ENCODE measurements at regions not wholly inside any gene's neighbourhood (a gene's known extent, or its start where the extent isn't known, plus 50 kb on each side); places are given as distances from the start of the nearest gene placed in this dataset.

- DNase-seq (ENCODE audit: extremely low spot score) = no peak
- ChIA-PET POLR2A (no interaction called here), CTCF (no interaction called here)
- TF ChIP-seq SP1 (IDR thresholded peaks at IDR 0.05) (no peak), L3MBTL2 (conservative IDR thresholded peaks at IDR 0.05) (no peak), NFRKB (IDR thresholded peaks at IDR 0.05) (no peak), HDGF (IDR thresholded peaks at IDR 0.05; ENCODE audit: borderline replicate concordance) (no peak), LEF1 (IDR thresholded peaks at IDR 0.05; ENCODE audit: borderline replicate concordance) (no peak), ZNF384 (IDR thresholded peaks at IDR 0.05) (no peak), FOXM1 (IDR thresholded peaks at IDR 0.05; ENCODE audit: borderline replicate concordance) (no peak), SUZ12 (IDR thresholded peaks at IDR 0.05) (no peak), FOXA1 (IDR thresholded peaks at IDR 0.05) (no peak), PKNOX1 (IDR thresholded peaks at IDR 0.05) (no peak), TARDBP (IDR thresholded peaks at IDR 0.05) (no peak), CTBP1 (IDR thresholded peaks at IDR 0.05; ENCODE audit: borderline replicate concordance) (no peak), FOXK2 (IDR thresholded peaks at IDR 0.05) (no peak), BHLHE40 (IDR thresholded peaks at IDR 0.05; ENCODE audit: borderline replicate concordance) (no peak), ARNT (IDR thresholded peaks at IDR 0.05) (no peak), ELF4 (IDR thresholded peaks at IDR 0.05) (no peak)
Measured at GRCh38 chr12:105698075-105698474, 367.6 kb downstream of the C12orf75 start.

DNA sequence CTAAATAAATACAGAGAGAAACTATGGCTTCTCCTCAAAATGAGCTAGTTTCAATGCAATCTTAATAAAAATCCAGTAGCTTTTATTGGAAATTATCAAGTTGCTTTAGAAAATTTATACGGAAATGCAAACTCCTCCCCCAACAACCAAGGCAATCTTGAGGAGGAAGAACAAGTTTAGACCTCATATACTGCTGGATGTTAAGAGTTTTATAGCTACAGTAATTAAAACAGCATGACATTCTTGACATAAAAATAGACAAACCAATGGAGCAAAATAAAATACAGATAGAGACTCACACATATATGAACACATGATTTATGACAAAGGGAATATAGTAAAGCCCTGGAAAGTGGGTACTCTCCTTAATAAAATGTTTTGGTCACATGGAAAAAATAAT is 368.7 kb downstream of the C12orf75 start:
- no peak for DNase-seq (ENCODE audit: extremely low spot score)
- CTCF ChIA-PET = no interaction called here

GRCh38 chr12:105704787-105705186 is 374.3 kb downstream of the C12orf75 start:
- CTCF ChIA-PET = interaction anchor here (0.6 to 2.2 kb wide), 9 partner anchors 9 to 432 kb away, joined by 3 to 6 read pairs (median 4); no protein-coding TSS in a partner anchor
- POLR2A ChIA-PET = interaction anchor here (1.8 kb wide), 1 partner anchor 435 kb away, joined by 4 read pairs; no protein-coding TSS in a partner anchor
- DNase-seq (ENCODE audit: extremely low spot score) = no peak
- TF ChIP-seq TARDBP (IDR thresholded peaks at IDR 0.05) (no peak), FOXA1 (IDR thresholded peaks at IDR 0.05) (no peak), ELF4 (IDR thresholded peaks at IDR 0.05) (no peak), HDGF (IDR thresholded peaks at IDR 0.05; ENCODE audit: borderline replicate concordance) (no peak), NFRKB (IDR thresholded peaks at IDR 0.05) (no peak), CTBP1 (IDR thresholded peaks at IDR 0.05; ENCODE audit: borderline replicate concordance) (no peak)

More for the DNA sequence above, 368.7 kb downstream of the C12orf75 start:
- no peak for TF ChIP-seq FOXA1 (IDR thresholded peaks at IDR 0.05)
- TF ChIP-seq FOXM1 (IDR thresholded peaks at IDR 0.05; ENCODE audit: borderline replicate concordance) = no peak
- TF ChIP-seq PKNOX1 (IDR thresholded peaks at IDR 0.05) = no peak
- no peak for TF ChIP-seq SUZ12 (IDR thresholded peaks at IDR 0.05)
- no peak for TF ChIP-seq ZNF384 (IDR thresholded peaks at IDR 0.05)
- TF ChIP-seq CTBP1 (IDR thresholded peaks at IDR 0.05; ENCODE audit: borderline replicate concordance) = no peak
- TF ChIP-seq ELF4 (IDR thresholded peaks at IDR 0.05) = no peak
- POLR2A ChIA-PET = no interaction called here

GRCh38 chr12:105705235-105705634 is 374.7 kb downstream of the C12orf75 start:
- POLR2A ChIA-PET = interaction anchor here (1.8 kb wide), 1 partner anchor 434 kb away, joined by 4 read pairs; no protein-coding TSS in a partner anchor
- TF ChIP-seq FOXA1 (IDR thresholded peaks at IDR 0.05) (no peak), FOXK2 (IDR thresholded peaks at IDR 0.05) (no peak), LEF1 (IDR thresholded peaks at IDR 0.05; ENCODE audit: borderline replicate concordance) (no peak), BHLHE40 (IDR thresholded peaks at IDR 0.05; ENCODE audit: borderline replicate concordance) (no peak), CTBP1 (IDR thresholded peaks at IDR 0.05; ENCODE audit: borderline replicate concordance) (no peak), PKNOX1 (IDR thresholded peaks at IDR 0.05) (no peak), SP1 (IDR thresholded peaks at IDR 0.05) (no peak), HDGF (IDR thresholded peaks at IDR 0.05; ENCODE audit: borderline replicate concordance) (no peak), FOXM1 (IDR thresholded peaks at IDR 0.05; ENCODE audit: borderline replicate concordance) (no peak), SUZ12 (IDR thresholded peaks at IDR 0.05) (no peak)
- CTCF ChIA-PET = interaction anchor here (0.6 to 2.2 kb wide), 9 partner anchors 9 to 432 kb away, joined by 3 to 6 read pairs (median 4); no protein-coding TSS in a partner anchor
- DNase-seq (ENCODE audit: extremely low spot score) = no peak

DNA sequence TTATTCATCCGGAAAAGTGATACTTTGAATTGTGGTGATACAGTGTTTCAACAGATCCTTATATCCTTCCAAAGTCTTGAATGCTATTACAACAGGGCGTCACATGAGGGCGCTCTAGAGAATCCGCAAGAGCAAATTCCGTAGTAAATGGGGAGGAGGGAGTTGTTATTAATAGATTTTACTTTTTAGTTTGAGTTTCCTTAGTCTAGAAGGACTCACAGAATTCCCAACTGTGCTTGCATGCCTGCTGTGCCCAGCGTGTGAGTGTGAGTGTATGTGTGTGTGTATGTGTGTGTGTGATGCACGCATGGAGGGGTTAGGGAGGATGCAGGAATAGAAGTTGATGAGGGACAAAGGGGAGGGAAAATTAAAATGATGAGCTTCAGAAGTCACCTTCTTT is 375.3 kb downstream of the C12orf75 start:
- ChIA-PET POLR2A (interaction anchor here (1.8 kb wide), 1 partner anchor 434 kb away, joined by 4 read pairs; no protein-coding TSS in a partner anchor), CTCF (interaction anchor here (0.6 to 2.2 kb wide), 12 partner anchors 8 to 720 kb away, joined by 3 to 6 read pairs (median 4); no protein-coding TSS in a partner anchor)
- TF ChIP-seq TARDBP (IDR thresholded peaks at IDR 0.05) (no peak), LEF1 (IDR thresholded peaks at IDR 0.05; ENCODE audit: borderline replicate concordance) (no peak), ZNF384 (IDR thresholded peaks at IDR 0.05) (no peak), HDGF (IDR thresholded peaks at IDR 0.05; ENCODE audit: borderline replicate concordance) (no peak), FOXM1 (IDR thresholded peaks at IDR 0.05; ENCODE audit: borderline replicate concordance) (no peak)
- peak; percentile 43 for DNase-seq (ENCODE audit: extremely low spot score)

GRCh38 chr12:105706321-105706972 is 376.0 kb downstream of the C12orf75 start:
- no peak for DNase-seq (ENCODE audit: extremely low spot score)
- ChIA-PET CTCF (interaction anchor here (0.6 to 2.2 kb wide), 9 partner anchors 7 to 719 kb away, joined by 3 to 6 read pairs (median 3); no protein-coding TSS in a partner anchor), POLR2A (no interaction called here)
- no peak for TF ChIP-seq ARNT (IDR thresholded peaks at IDR 0.05)
- TF ChIP-seq BHLHE40 (IDR thresholded peaks at IDR 0.05; ENCODE audit: borderline replicate concordance) = no peak
- TF ChIP-seq ELF4 (IDR thresholded peaks at IDR 0.05) = no peak
- TF ChIP-seq HDGF (IDR thresholded peaks at IDR 0.05; ENCODE audit: borderline replicate concordance) = no peak
